Peyer's patch (tissue), 4 donors: ENCODE measurements at regions not wholly inside any gene's neighbourhood (a gene's known extent, or its start where the extent isn't known, plus 50 kb on each side); places are given as distances from the start of the nearest gene placed in this dataset.

Experiments
- DNase-seq, 3 donors: peaks; one replicate each; pipeline ENCODE4 v3.0.0-alpha.2; 2017 to 2019
- H3K27ac ChIP-seq, 4 donors: fragments of 200-600 bp; sonication (generic); one replicate each; pipeline ENCODE4 v1.5.1; 2016 to 2019
- H3K27me3 ChIP-seq, 2 donors: fragments of 200-600 bp; sonication (generic); one replicate each; pipeline ENCODE4 v1.5.1; 2019
- H3K36me3 ChIP-seq, 3 donors: fragments of 200-600 bp; sonication (generic); one replicate each; pipeline ENCODE4 v1.5.1; 2016 to 2019
- H3K4me1 ChIP-seq, 4 donors: fragments of 200-600 bp; sonication (generic); one replicate each; pipeline ENCODE4 v1.5.1; 2016 to 2019
- H3K4me3 ChIP-seq, 4 donors: fragments of 200-600 bp; sonication (generic); 1 replicate in 3 of 4; 2 replicates in 1 of 4; pipeline ENCODE4 v1.5.1; 2016 to 2019; ENCODE audit warnings: mild to moderate bottlenecking in 1 of 4
- H3K9me3 ChIP-seq, 4 donors: fragments of 200-600 bp; sonication (generic); one replicate each; pipeline ENCODE4 v1.5.1; 2016 to 2019; ENCODE audit warnings: mild to moderate bottlenecking in 1 of 4
- POLR2A ChIP-seq, 2 donors: fragments of 450-650 bp; IDR thresholded peaks; one replicate each; pipeline ENCODE4 v1.5.1; 2017; ENCODE audit warnings: antibody characterized with exemption in 2 of 2, mild to moderate bottlenecking in 2 of 2, moderate library complexity in 2 of 2
- TF ChIP-seq, protein P1 (sequence below), 6 experiments: fragments of 450-650 bp in 4 of 6; fragments of 200-600 bp in 2 of 6; sonication (generic) in 1 of 6; IDR thresholded peaks; one replicate each; pipeline ENCODE4 v1.5.1; 2017 to 2019; ENCODE audit warnings: antibody characterized with exemption in 6 of 6, mild to moderate bottlenecking in 3 of 6, moderate library complexity in 1 of 6

DNA sequence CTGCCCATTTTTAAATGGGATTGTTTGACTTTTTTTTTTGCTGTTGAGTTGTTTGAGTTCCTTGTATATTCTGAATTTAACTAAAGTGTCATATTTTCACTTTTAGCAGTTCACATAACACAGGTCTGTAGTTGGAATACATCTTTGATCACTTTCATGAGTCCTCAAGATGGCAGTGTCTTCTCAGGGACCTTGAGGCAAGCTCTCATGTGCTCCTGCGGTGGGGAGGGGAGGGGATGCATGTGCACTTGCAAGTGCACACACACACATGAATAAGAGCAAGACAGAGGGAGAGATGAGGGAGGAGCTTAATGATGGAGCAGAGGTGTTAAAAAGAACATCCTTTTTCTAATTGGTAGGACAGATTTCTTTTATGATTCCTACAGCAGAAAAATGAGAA lies 291.4 kb upstream of the OR4E1 start:
- Histone ChIP-seq H3K27ac (no peak overlapping the region), H3K4me1 (no peaks in the 10 kb centered on the region), H3K4me3 (no peak overlapping the region), H3K27me3 (no peaks in the 10 kb centered on the region), H3K36me3 (no peaks in the 10 kb centered on the region), H3K9me3 (no peaks in the 10 kb centered on the region)
- DNase-seq: peak in 1 of 3 donors; percentile 45
- TF ChIP-seq, protein P1, sequence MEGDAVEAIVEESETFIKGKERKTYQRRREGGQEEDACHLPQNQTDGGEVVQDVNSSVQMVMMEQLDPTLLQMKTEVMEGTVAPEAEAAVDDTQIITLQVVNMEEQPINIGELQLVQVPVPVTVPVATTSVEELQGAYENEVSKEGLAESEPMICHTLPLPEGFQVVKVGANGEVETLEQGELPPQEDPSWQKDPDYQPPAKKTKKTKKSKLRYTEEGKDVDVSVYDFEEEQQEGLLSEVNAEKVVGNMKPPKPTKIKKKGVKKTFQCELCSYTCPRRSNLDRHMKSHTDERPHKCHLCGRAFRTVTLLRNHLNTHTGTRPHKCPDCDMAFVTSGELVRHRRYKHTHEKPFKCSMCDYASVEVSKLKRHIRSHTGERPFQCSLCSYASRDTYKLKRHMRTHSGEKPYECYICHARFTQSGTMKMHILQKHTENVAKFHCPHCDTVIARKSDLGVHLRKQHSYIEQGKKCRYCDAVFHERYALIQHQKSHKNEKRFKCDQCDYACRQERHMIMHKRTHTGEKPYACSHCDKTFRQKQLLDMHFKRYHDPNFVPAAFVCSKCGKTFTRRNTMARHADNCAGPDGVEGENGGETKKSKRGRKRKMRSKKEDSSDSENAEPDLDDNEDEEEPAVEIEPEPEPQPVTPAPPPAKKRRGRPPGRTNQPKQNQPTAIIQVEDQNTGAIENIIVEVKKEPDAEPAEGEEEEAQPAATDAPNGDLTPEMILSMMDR (IDR thresholded peaks at IDR 0.05): no peak
- TF ChIP-seq POLR2A (IDR thresholded peaks at IDR 0.05): no peak

DNA sequence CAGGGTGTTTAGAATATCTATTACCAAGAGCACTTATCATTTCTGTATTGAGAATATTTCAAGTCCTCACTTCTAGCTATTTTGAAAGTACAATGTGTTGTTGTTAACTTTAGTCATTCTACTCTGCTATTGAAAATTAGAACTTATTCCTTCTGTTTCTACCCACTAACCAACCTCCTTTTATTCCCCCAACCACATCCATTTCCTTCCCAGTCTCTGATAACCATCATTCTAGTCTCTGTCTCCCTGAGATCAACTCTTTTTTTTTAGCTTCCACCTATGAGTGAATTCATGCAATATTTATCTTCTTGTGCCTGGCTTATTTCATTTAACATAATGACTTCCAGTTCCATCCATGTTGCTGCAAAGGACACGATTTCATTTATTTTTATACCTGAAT lies 290.6 kb upstream of the OR4E1 start:
- Histone ChIP-seq H3K27me3 (no peaks in the 10 kb centered on the region), H3K4me3 (no peak overlapping the region), H3K4me1 (no peaks in the 10 kb centered on the region), H3K36me3 (no peaks in the 10 kb centered on the region), H3K27ac (no peak overlapping the region), H3K9me3 (no peaks in the 10 kb centered on the region)
- TF ChIP-seq, protein P1 (IDR thresholded peaks at IDR 0.05): no peak
- TF ChIP-seq POLR2A (IDR thresholded peaks at IDR 0.05): no peak
- no peak for DNase-seq

DNA sequence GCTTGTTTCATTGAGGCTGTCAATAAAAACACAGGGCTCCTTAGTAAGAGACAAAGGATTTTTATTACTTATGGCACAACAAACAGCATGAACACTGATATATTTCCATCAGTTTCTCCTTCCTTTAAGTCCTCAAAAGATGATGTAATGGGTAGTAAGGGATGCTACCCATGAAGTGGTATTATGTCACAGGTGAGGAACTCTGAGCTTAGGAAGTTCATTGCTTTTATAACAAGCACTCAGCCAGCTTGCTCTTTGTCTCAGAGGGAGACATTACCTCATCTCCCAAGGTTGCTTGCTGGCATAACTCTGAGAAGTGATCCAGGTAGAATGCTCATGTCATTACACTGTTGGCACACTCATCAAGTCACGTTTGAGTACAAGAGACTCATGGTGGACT lies 287.0 kb upstream of the OR4E1 start:
- no peak for DNase-seq
- no peaks in the 10 kb centered on the region for H3K4me1 ChIP-seq
- no peaks in the 10 kb centered on the region for H3K36me3 ChIP-seq
- H3K4me3 ChIP-seq: no peak overlapping the region
- H3K9me3 ChIP-seq: no peaks in the 10 kb centered on the region
- TF ChIP-seq, protein P1 (IDR thresholded peaks at IDR 0.05): no peak
- no peak for TF ChIP-seq POLR2A (IDR thresholded peaks at IDR 0.05)
- H3K27me3 ChIP-seq: no peaks in the 10 kb centered on the region
- no peak overlapping the region for H3K27ac ChIP-seq

DNA sequence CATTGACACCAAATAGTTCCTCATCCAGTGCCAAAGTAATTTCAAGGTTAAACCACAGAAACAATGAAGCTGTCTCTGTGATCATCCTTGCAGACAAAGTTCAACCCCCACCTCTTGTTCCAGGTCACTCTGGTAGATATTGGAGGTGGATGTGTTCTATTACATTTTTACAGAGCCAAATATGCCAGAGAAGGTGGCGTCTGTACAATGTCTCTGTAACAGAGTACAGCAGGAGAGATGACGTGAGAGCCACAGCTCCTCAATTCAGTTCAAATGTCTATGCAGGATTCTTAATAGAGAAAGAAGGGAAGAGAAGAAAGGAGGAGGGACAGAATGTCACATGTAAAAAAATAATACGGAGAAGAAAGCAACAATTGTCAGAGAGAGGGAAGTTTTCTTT lies 268.3 kb upstream of the OR4E1 start:
- Histone ChIP-seq H3K27ac (no peak overlapping the region), H3K36me3 (no peaks in the 10 kb centered on the region), H3K4me1 (no peaks in the 10 kb centered on the region), H3K4me3 (no peak overlapping the region), H3K9me3 (no peaks in the 10 kb centered on the region), H3K27me3 (no peaks in the 10 kb centered on the region)
- no peak for DNase-seq
- no peak for TF ChIP-seq POLR2A (IDR thresholded peaks at IDR 0.05)
- TF ChIP-seq, protein P1 (IDR thresholded peaks at IDR 0.05): no peak

DNA sequence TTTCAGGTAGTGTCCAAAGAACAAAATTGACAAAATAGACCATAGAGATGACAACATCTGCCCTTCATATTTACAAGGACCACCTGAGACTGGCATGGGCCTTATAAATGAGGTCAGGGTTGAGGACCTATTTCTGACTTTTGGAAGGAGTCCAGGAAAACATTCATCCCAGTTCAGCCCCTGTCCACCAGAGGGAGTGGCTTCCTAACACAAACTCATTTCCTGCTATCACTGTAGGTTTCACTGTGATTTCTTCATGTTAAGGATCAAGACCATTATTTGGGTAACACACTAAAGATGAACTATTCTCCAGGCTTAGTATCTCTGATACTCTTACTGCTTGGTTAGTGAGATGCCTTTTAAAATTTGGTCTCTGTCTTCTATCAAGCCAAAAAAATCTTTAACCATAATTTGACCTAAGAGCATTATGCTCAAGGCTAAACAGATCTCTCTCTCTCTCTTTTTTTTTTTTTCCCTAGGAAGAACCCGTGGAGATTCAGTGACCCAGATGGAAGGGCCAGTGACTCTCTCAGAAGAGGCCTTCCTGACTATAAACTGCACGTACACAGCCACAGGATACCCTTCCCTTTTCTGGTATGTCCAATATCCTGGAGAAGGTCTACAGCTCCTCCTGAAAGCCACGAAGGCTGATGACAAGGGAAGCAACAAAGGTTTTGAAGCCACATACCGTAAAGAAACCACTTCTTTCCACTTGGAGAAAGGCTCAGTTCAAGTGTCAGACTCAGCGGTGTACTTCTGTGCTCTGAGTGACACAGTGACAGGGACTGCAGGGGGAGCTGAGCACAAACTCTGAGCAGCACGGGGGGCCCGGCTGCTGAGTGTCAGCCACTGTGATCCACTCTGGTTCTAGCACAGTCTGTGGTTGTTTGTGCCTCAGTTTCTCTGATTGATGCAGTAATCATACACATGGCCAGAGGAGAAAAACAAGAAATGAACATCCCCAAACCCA lies 267.6 kb upstream of the OR4E1 start:
- no peak for TF ChIP-seq POLR2A (IDR thresholded peaks at IDR 0.05)
- TF ChIP-seq, protein P1 (IDR thresholded peaks at IDR 0.05): peak in 5 of 6 experiments; percentile 29 to 40 (median 34)
- no peak overlapping the region for H3K4me3 ChIP-seq
- peak in 2 of 3 donors; percentile 37 to 50 for DNase-seq
- H3K27me3 ChIP-seq: no peaks in the 10 kb centered on the region
- H3K4me1 ChIP-seq: no peaks in the 10 kb centered on the region
- H3K27ac ChIP-seq: no peak overlapping the region
- H3K9me3 ChIP-seq: no peaks in the 10 kb centered on the region
- no peaks in the 10 kb centered on the region for H3K36me3 ChIP-seq
